WTC11 (cell line): ENCODE measurements at regions not wholly inside any gene's neighbourhood (a gene's known extent, or its start where the extent isn't known, plus 50 kb on each side); places are given as distances from the start of the nearest gene placed in this dataset.

Source experiments
- ATAC-seq: fragments of 200-7000 bp; cut with Tn5 transposase; 2 replicates; pipeline ENCODE4 v1.10.0; 2021; ENCODE audit warnings: mild to moderate bottlenecking, moderate library complexity
- CTCF ChIA-PET: fragments of 300-600 bp; sonication (Branson Sonifier 250); formaldehyde crosslinking; loops from one replicate; lab custom pipeline; 2021; ENCODE audit warnings: antibody characterized with exemption; lab: Charles Lee
- POLR2A ChIA-PET: fragments of 350-600 bp; sonication (Branson Sonifier 250); formaldehyde crosslinking; loops from one replicate; lab custom pipeline; 2021; ENCODE audit warnings: antibody characterized with exemption; lab: Charles Lee
- DNase-seq: peaks from one replicate; pipeline ENCODE4 v3.0.0; 2021; ENCODE audit warnings: low spot score
- H3K27ac Mint-ChIP-seq: 2 replicates; pipeline ENCODE4 v1.8.0; 2021; ENCODE audit warnings: mixed read lengths
- H3K27me3 Mint-ChIP-seq: 2 replicates; pipeline ENCODE4 v1.8.0; 2021; ENCODE audit warnings: low read depth, mild to moderate bottlenecking, moderate library complexity, mixed read lengths
- H3K36me3 Mint-ChIP-seq: 2 replicates; pipeline ENCODE4 v1.8.0; 2021; ENCODE audit warnings: mixed read lengths
- H3K4me1 Mint-ChIP-seq: 2 replicates; pipeline ENCODE4 v1.8.0; 2022; ENCODE audit warnings: mixed read lengths
- H3K4me3 Mint-ChIP-seq: 2 replicates; pipeline ENCODE4 v1.8.0; 2021; ENCODE audit warnings: mild to moderate bottlenecking, moderate library complexity, mixed read lengths
- H3K9me3 Mint-ChIP-seq: 2 replicates; pipeline ENCODE4 v1.8.0; 2021; ENCODE audit warnings: mixed read lengths
- AR ChIP-seq: fragments of 250-450 bp; sonication (Bioruptor Pico); IDR thresholded peaks from 2 replicates; pipeline ENCODE4 v1.9.0; 2021; ENCODE audit warnings: mild to moderate bottlenecking
- ATF2 ChIP-seq: sonication (generic); formaldehyde crosslinking; IDR thresholded peaks from 2 replicates; pipeline ENCODE4 v1.8.1; 2022; ENCODE audit warnings: low read depth, missing genetic modification reagents, borderline replicate concordance
- CREM ChIP-seq: sonication (generic); formaldehyde crosslinking; IDR thresholded peaks from 2 replicates; pipeline ENCODE4 v1.8.1; 2022; ENCODE audit warnings: mild to moderate bottlenecking, missing genetic modification reagents, moderate library complexity
- CTCF ChIP-seq: fragments of 200-600 bp; IDR thresholded peaks from 2 replicates; pipeline ENCODE4 v1.8.0; 2022; ENCODE audit warnings: antibody characterized with exemption
- E2F4 ChIP-seq: sonication (generic); formaldehyde crosslinking; IDR thresholded peaks from 2 replicates; pipeline ENCODE4 v1.8.1; 2022; ENCODE audit warnings: low read depth, mild to moderate bottlenecking, moderate library complexity, missing genetic modification reagents, borderline replicate concordance
- ETV6 ChIP-seq: sonication (generic); formaldehyde crosslinking; IDR thresholded peaks from 2 replicates; pipeline ENCODE4 v1.8.1; 2022; ENCODE audit warnings: mild to moderate bottlenecking, missing genetic modification reagents
- GTF2I ChIP-seq: fragments of 250-450 bp; sonication (Bioruptor Pico); conservative IDR thresholded peaks from 2 replicates; pipeline ENCODE4 v1.4.0; 2021; ENCODE audit warnings: mild to moderate bottlenecking
- IRF2 ChIP-seq: sonication (generic); formaldehyde crosslinking; IDR thresholded peaks from 2 replicates; pipeline ENCODE4 v1.8.0; 2022; ENCODE audit warnings: low read depth, missing genetic modification reagents, borderline replicate concordance
- JAZF1 ChIP-seq: fragments of 250-450 bp; sonication (Bioruptor Pico); IDR thresholded peaks from 2 replicates; pipeline ENCODE4 v1.9.0; 2021; ENCODE audit warnings: moderate library complexity, mild to moderate bottlenecking, inconsistent platforms
- JUN ChIP-seq: sonication (generic); formaldehyde crosslinking; IDR thresholded peaks from 2 replicates; pipeline ENCODE4 v1.8.0; 2023; ENCODE audit warnings: mild to moderate bottlenecking, missing genetic modification reagents
- MAX ChIP-seq: sonication (generic); formaldehyde crosslinking; IDR thresholded peaks from 2 replicates; pipeline ENCODE4 v1.8.0; 2022; ENCODE audit warnings: mild to moderate bottlenecking, missing genetic modification reagents
- MXD4 ChIP-seq: fragments of 250-450 bp; sonication (Bioruptor Pico); IDR thresholded peaks from 2 replicates; pipeline ENCODE4 v1.8.0; 2021; ENCODE audit warnings: mild to moderate bottlenecking, moderate library complexity, borderline replicate concordance
- NFYB ChIP-seq: sonication (generic); formaldehyde crosslinking; conservative IDR thresholded peaks from 2 replicates; pipeline ENCODE4 v1.8.0; 2022; ENCODE audit warnings: low read depth, missing genetic modification reagents
- SMAD4 ChIP-seq: sonication (generic); formaldehyde crosslinking; IDR thresholded peaks from 2 replicates; pipeline ENCODE4 v1.8.0; 2022; ENCODE audit warnings: mild to moderate bottlenecking, missing genetic modification reagents
- TCF7 ChIP-seq: sonication (generic); formaldehyde crosslinking; IDR thresholded peaks from 2 replicates; pipeline ENCODE4 v1.8.0; 2022; ENCODE audit warnings: mild to moderate bottlenecking, low read depth, missing genetic modification reagents, moderate library complexity
- TEAD4 ChIP-seq: sonication (generic); formaldehyde crosslinking; IDR thresholded peaks from 2 replicates; pipeline ENCODE4 v1.8.0; 2022; ENCODE audit warnings: mild to moderate bottlenecking, missing genetic modification reagents
- USF2 ChIP-seq: sonication (generic); formaldehyde crosslinking; IDR thresholded peaks from 2 replicates; pipeline ENCODE4 v1.8.1; 2023; ENCODE audit warnings: mild to moderate bottlenecking, missing genetic modification reagents, moderate library complexity
- ZBTB21 ChIP-seq: sonication (generic); formaldehyde crosslinking; IDR thresholded peaks from 2 replicates; pipeline ENCODE4 v1.8.1; 2023; ENCODE audit warnings: mild to moderate bottlenecking, missing genetic modification reagents, borderline replicate concordance
- ZNF263 ChIP-seq: sonication (generic); formaldehyde crosslinking; IDR thresholded peaks from 2 replicates; pipeline ENCODE4 v1.8.1; 2022; ENCODE audit warnings: low read depth, mild to moderate bottlenecking, moderate library complexity, missing genetic modification reagents
- ZNF532 ChIP-seq: fragments of 250-450 bp; sonication (Bioruptor Pico); IDR thresholded peaks from 2 replicates; pipeline ENCODE4 v1.9.0; 2021; ENCODE audit warnings: mild to moderate bottlenecking, borderline replicate concordance

GRCh38 chr3:152618529-152618928, 216.4 kb upstream of the P2RY1 start (continued):
- TF ChIP-seq CTCF (no peak), TCF7 (no peak), GTF2I (CRISPR knock-in tag) (no peak), IRF2 (CRISPR knock-in tag) (no peak), ZBTB21 (CRISPR knock-in tag) (no peak), JAZF1 (CRISPR knock-in tag) (no peak)

- H3K36me3 Mint-ChIP-seq, result no peaks in the 10 kb centered on the region
- DNase-seq (no peak), ATAC-seq (no peak)
- no peak overlapping the region for H3K4me3 Mint-ChIP-seq
- peaks cover 11% of the 10 kb centered on the region for H3K9me3 Mint-ChIP-seq
- H3K27ac Mint-ChIP-seq, result no peak overlapping the region
- TF ChIP-seq E2F4 (CRISPR knock-in tag), result no peak
- H3K4me1 Mint-ChIP-seq, result peaks cover 23% of the 10 kb centered on the region
- CTCF ChIA-PET, result no interaction called here
- POLR2A ChIA-PET, result no interaction called here
- no peaks in the 10 kb centered on the region for H3K27me3 Mint-ChIP-seq
Observed at GRCh38 chr3:152619691-152620090, 215.2 kb upstream of the P2RY1 start.

- Mint-ChIP-seq H3K27ac (no peak overlapping the region), H3K4me1 (peaks cover 23% of the 10 kb centered on the region), H3K27me3 (no peaks in the 10 kb centered on the region), H3K36me3 (no peaks in the 10 kb centered on the region), H3K4me3 (no peak overlapping the region), H3K9me3 (peaks cover 5% of the 10 kb centered on the region)
- ChIA-PET CTCF (no interaction called here), POLR2A (no interaction called here)
- no peak for ATAC-seq
- no peak for DNase-seq
- TF ChIP-seq TEAD4 (CRISPR knock-in tag), result no peak
- TF ChIP-seq ATF2 (CRISPR knock-in tag), result no peak
- TF ChIP-seq USF2 (CRISPR knock-in tag), result no peak
- no peak for TF ChIP-seq JUN (CRISPR knock-in tag)
- no peak for TF ChIP-seq SMAD4 (CRISPR knock-in tag)
- no peak for TF ChIP-seq JAZF1 (CRISPR knock-in tag)
- TF ChIP-seq CREM (CRISPR knock-in tag), result no peak
- TF ChIP-seq ZNF532 (CRISPR knock-in tag), result no peak
- TF ChIP-seq ZNF263, result no peak
- no peak for TF ChIP-seq ETV6
- no peak for TF ChIP-seq MXD4
- no peak for TF ChIP-seq NFYB
- no peak for TF ChIP-seq MAX (CRISPR knock-in tag)
- TF ChIP-seq AR (CRISPR knock-in tag), result no peak
Observed at GRCh38 chr3:152620395-152620794, 214.5 kb upstream of the P2RY1 start.
